Body of pancreas (tissue), 4 donors: ENCODE measurements at regions not wholly inside any gene's neighbourhood (a gene's known extent, or its start where the extent isn't known, plus 50 kb on each side); places are given as distances from the start of the nearest gene placed in this dataset.

Source experiments
- CTCF ChIP-seq, 7 experiments: fragments of 450-650 bp in 4 of 7; fragments of 200-600 bp in 3 of 7; sonication (generic) in 3 of 7; IDR thresholded peaks; one replicate each; pipeline ENCODE4 v1.5.1; 2016 to 2019; ENCODE audit warnings: antibody characterized with exemption in 7 of 7
- POLR2A ChIP-seq, 3 donors: fragments of 450-650 bp; IDR thresholded peaks; one replicate each; pipeline ENCODE4 v1.6.1; 2016; ENCODE audit warnings: antibody characterized with exemption in 3 of 3, mild to moderate bottlenecking in 2 of 3

GRCh38 chr3:71994203-71994602 is 209.3 kb upstream of the PROK2 start:
- TF ChIP-seq POLR2A (IDR thresholded peaks at IDR 0.05), result no peak
- TF ChIP-seq CTCF (IDR thresholded peaks at IDR 0.05), result no peak
